CD4-positive, alpha-beta T cell treated with Interleukin-12 subunit alpha and Interleukin-12 subunit beta, for 1 hour (primary cell): ENCODE measurements at regions not wholly inside any gene's neighbourhood (a gene's known extent, or its start where the extent isn't known, plus 50 kb on each side); places are given as distances from the start of the nearest gene placed in this dataset.
"Not testable (repeated sequence)": the region's sequence is repeated elsewhere in the genome, so short reads cannot be mapped to it uniquely, and the experiment has no call there.

Experiments used
- DNase-seq: peaks from one replicate; pipeline ENCODE4 v3.0.0-alpha.2; 2020

- DNase-seq = no peak
These were observed 50.4 kb upstream of the CACUL1 start for GRCh38 chr10:118805146-118805545.

- DNase-seq = no peak
These were observed 52.9 kb upstream of the CACUL1 start for GRCh38 chr10:118807512-118808305.

GRCh38 chr10:118808601-118809356 lies 54.0 kb upstream of the CACUL1 start:
- no peak for DNase-seq

- no peak for DNase-seq
These were observed 54.8 kb upstream of the CACUL1 start for GRCh38 chr10:118809357-118810220.

- DNase-seq = no peak
These were observed 56.2 kb upstream of the CACUL1 start for GRCh38 chr10:118810796-118811505.

- no peak for DNase-seq
These were observed 57.1 kb upstream of the CACUL1 start for GRCh38 chr10:118811675-118812392.

GRCh38 chr10:118812393-118812740 lies 57.6 kb upstream of the CACUL1 start:
- no peak for DNase-seq

GRCh38 chr10:118813001-118813400 lies 58.2 kb upstream of the CACUL1 start:
- DNase-seq = not testable (repeated sequence)

- DNase-seq = no peak
These were observed 61.9 kb upstream of the CACUL1 start for GRCh38 chr10:118816471-118817168.

GRCh38 chr10:118817328-118818068 lies 62.7 kb upstream of the CACUL1 start:
- no peak for DNase-seq

GRCh38 chr10:118818621-118819221 lies 64.0 kb upstream of the CACUL1 start:
- no peak for DNase-seq

- DNase-seq = no peak
These were observed 65.8 kb upstream of the CACUL1 start for GRCh38 chr10:118820326-118821116.

GRCh38 chr10:118823256-118823907 lies 68.6 kb upstream of the CACUL1 start:
- DNase-seq = no peak

GRCh38 chr10:118827053-118827452 lies 72.3 kb upstream of the CACUL1 start:
- no peak for DNase-seq

- DNase-seq = no peak
These were observed 72.8 kb upstream of the CACUL1 start for GRCh38 chr10:118827466-118828155.

GRCh38 chr10:118832241-118832651 lies 77.5 kb upstream of the CACUL1 start:
- no peak for DNase-seq

GRCh38 chr10:118834370-118834769 lies 79.6 kb upstream of the CACUL1 start:
- not testable (repeated sequence) for DNase-seq

- no peak for DNase-seq
These were observed 81.0 kb upstream of the CACUL1 start for GRCh38 chr10:118835682-118836326.
